ENCODE measurements at regions not wholly inside any gene's neighbourhood (a gene's known extent, or its start where the extent isn't known, plus 50 kb on each side); places are given as distances from the start of the nearest gene placed in this dataset.

- TF ChIP-seq CTCF (IDR thresholded peaks at IDR 0.05) (no peak), POLR2A (IDR thresholded peaks at IDR 0.05) (no peak)
These were observed 63.9 kb upstream of the GTF3A start for GRCh38 chr13:27360562-27360961.
